ENCODE measurements at regions not wholly inside any gene's neighbourhood (a gene's known extent, or its start where the extent isn't known, plus 50 kb on each side); places are given as distances from the start of the nearest gene placed in this dataset.
"Not testable (repeated sequence)": the region's sequence is repeated elsewhere in the genome, so short reads cannot be mapped to it uniquely, and the experiment has no call there.

DNA sequence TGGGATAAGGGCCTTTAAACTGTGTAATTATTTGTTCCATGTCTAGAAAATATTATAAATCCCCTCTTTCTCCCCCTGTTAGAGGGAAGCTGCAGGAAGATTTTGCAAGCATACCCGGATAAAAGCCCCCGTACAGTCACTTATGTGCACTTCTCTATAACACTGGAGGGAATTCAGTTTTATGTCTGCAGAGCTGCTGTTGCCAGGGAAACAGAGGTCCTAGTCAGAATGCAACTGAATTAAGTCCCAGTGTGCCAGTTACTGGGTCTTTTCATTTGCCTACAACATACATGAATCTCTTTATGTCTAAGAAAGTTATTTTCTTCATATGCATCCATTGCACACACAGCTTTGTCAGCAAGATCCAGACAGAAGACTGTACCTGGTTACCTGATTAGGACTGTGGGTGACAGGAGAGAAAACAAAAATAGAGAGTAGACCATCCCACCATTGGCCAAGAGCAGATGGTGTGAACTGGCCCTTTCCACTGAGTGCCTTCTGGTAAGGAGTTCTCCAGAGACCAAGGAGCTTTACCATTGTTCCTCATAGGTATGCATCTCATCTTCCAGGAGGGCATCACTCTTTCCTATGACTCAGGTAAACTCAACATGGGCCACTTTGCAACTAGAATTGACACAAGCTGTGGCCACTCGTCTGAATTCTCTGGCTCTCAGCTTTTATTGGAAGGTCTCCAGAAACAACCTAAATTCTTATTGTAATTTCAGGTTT, 180.8 kb upstream of the PHACTR1 start:
- H3K4me3 Mint-ChIP-seq: no peak overlapping the region
- no peak for ATAC-seq
- H3K36me3 Mint-ChIP-seq: no peaks in the 10 kb centered on the region
- H3K27me3 Mint-ChIP-seq: peaks cover 1 to 14% (median 8%) of the 10 kb centered on the region in 5 donors
- peaks cover 0 to 2% (median 0%) of the 10 kb centered on the region in 9 donors for H3K9me3 Mint-ChIP-seq
- no peak for DNase-seq
- POLR2A ChIA-PET: interaction anchor here (0.5 kb wide), 1 partner anchor 56 kb away, joined by 4 read pairs; no protein-coding TSS in a partner anchor
- no peak overlapping the region for H3K27ac Mint-ChIP-seq
- H3K4me1 Mint-ChIP-seq: no peaks in the 10 kb centered on the region

DNA sequence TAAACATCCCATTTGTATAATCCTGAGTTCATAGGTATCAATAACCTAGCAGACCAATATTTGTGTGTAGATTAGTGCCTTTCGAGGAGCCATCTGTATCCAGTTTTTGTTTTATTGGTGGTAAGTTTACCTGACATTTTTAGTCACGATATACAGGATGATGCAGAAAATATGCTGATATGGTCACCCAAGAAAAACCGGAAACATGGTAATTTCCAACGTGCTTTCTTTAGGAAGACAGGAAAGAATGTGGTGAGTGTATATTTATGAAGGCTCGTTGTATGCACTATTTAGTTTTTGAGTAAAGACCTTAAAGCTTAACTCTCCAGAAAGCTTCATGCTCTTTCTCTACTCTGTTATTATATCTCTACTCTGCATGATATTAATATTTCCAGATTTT, 180.2 kb upstream of the PHACTR1 start:
- Mint-ChIP-seq H3K4me3 (no peak overlapping the region), H3K27ac (no peak overlapping the region), H3K4me1 (no peaks in the 10 kb centered on the region), H3K27me3 (peaks cover 1 to 14% (median 8%) of the 10 kb centered on the region in 5 donors), H3K36me3 (no peaks in the 10 kb centered on the region), H3K9me3 (peaks cover 0 to 2% (median 0%) of the 10 kb centered on the region in 9 donors)
- ATAC-seq (no peak), DNase-seq (no peak)
- POLR2A ChIA-PET: interaction anchor here (0.5 kb wide), 1 partner anchor 56 kb away, joined by 4 read pairs; no protein-coding TSS in a partner anchor

DNA sequence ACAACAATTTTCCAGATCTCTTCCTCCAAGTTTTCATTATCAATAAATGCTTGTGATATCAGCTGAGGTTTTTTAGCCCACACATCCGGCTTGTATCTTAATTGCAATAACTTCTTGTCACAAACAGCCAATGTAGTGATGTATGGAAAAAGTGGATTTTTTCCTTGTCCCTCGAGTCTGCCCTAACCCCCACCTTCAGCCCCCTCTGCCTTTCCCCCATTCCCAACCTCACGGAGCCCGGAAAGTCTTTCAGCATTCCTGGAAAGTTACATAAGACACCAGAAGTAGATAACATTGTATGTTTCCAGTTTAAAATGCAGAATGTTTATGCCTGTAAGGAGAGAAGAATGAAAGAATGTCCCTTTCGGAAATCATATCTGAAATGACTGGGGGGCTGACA, 179.2 kb upstream of the PHACTR1 start:
- Mint-ChIP-seq H3K27ac (no peak overlapping the region), H3K9me3 (peaks cover 0 to 3% (median 3%) of the 10 kb centered on the region in 9 donors), H3K4me3 (no peak overlapping the region), H3K27me3 (peaks cover 1 to 14% (median 8%) of the 10 kb centered on the region in 5 donors), H3K4me1 (no peaks in the 10 kb centered on the region), H3K36me3 (no peaks in the 10 kb centered on the region)
- POLR2A ChIA-PET: no interaction called here
- ATAC-seq: no peak
- no peak for DNase-seq

DNA sequence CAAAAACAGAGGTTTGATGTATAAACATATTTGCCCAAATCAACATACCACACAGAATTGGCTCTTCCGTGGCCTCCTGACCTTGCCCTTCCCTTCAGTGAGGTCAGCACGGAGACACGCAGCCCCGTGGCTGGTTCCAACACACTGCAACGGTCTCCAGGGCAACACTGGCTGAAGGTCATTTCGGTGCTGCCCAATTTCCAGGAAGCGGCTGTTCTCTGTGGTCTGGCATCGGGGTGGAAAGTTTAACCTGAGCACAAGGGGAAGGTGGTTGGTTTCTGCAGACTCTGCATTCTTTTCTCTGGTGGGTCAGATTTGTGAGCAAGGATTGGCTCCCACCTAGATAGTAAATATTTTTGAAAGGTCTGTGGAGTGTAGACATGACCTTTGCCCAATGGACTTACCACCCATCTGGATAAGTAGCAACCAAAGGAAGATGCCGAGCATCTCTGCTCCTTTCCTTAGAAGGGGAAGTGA, 177.6 kb upstream of the PHACTR1 start:
- ATAC-seq: no peak
- H3K9me3 Mint-ChIP-seq: peaks cover 0 to 11% (median 3%) of the 10 kb centered on the region in 9 donors
- no peak overlapping the region for H3K4me3 Mint-ChIP-seq
- H3K27ac Mint-ChIP-seq: peak overlapping the region in 1 of 10 donors; percentile 86
- no peaks in the 10 kb centered on the region for H3K4me1 Mint-ChIP-seq
- H3K36me3 Mint-ChIP-seq: no peaks in the 10 kb centered on the region
- DNase-seq: no peak
- POLR2A ChIA-PET: no interaction called here
- peaks cover 1 to 14% (median 8%) of the 10 kb centered on the region in 5 donors for H3K27me3 Mint-ChIP-seq

DNA sequence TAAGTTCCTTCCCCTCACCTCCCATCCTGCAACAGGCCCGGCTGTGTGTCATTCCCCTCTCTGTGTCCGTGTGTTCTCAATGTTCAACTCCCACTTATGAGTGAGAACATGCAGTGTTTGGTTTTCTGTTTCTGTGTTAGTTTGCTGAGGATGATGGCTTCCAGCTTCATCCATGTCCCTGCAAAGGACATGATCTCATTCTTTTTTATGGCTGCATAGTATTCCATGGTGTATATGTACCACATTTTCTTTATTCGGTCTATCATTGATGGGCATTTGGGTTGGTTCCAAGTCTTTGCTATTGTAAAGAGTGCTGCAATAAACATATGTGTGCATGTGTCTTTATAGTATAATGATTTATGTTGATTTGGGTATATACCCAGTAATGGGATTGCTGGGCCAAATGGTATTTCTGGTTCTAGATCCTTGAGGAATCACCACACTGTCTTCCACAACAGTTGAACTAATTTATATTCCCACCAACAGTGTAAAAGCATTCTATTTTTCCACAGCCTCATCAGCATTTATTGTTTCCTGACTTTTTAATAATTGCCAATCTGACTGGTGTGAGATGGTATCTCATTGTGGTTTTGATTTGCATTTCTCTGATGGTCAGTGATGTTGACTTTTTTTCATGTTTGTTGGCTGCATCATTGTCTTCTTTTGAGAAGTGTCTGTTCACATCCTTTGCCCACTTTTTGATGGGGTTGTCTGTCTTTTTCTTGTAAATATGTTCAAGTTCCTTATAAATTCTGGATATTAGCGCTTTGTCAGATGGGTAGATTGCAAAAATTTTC, 174.1 kb upstream of the PHACTR1 start:
- POLR2A ChIA-PET, ATAC-seq, DNase-seq: not testable (repeated sequence)

DNA sequence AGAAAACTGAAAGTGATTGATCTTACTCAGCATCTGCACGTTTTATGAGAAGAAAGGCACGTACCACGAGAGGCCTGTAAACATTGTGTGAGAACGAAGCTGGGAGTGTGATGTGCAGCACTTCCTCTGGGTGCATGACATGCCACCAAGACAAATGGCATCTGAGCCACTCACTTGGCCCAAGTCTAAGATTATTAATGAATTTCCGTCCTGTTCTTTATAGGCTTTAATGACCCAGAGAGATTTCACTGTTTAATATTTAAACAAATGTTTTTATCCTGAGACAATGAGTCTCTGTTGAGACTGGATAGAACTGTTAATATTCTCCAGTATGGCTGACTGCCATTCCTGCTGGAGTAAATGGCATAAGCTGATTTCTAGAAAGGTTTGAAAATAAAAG, 172.6 kb upstream of the PHACTR1 start:
- Mint-ChIP-seq H3K27ac (no peak overlapping the region), H3K27me3 (peaks cover 5 to 31% (median 14%) of the 10 kb centered on the region in 5 donors), H3K4me1 (no peaks in the 10 kb centered on the region), H3K9me3 (peaks cover 0 to 11% (median 3%) of the 10 kb centered on the region in 9 donors), H3K36me3 (no peaks in the 10 kb centered on the region), H3K4me3 (no peak overlapping the region)
- DNase-seq (no peak), ATAC-seq (no peak)
- POLR2A ChIA-PET: no interaction called here

More for the DNA sequence above, 174.1 kb upstream of the PHACTR1 start:
- Mint-ChIP-seq H3K9me3 (peaks cover 0 to 11% (median 3%) of the 10 kb centered on the region in 9 donors), H3K27me3 (peaks cover 2 to 23% (median 12%) of the 10 kb centered on the region in 5 donors)
- H3K4me3 Mint-ChIP-seq, H3K27ac Mint-ChIP-seq, H3K4me1 Mint-ChIP-seq, H3K36me3 Mint-ChIP-seq: not testable (repeated sequence)

DNA sequence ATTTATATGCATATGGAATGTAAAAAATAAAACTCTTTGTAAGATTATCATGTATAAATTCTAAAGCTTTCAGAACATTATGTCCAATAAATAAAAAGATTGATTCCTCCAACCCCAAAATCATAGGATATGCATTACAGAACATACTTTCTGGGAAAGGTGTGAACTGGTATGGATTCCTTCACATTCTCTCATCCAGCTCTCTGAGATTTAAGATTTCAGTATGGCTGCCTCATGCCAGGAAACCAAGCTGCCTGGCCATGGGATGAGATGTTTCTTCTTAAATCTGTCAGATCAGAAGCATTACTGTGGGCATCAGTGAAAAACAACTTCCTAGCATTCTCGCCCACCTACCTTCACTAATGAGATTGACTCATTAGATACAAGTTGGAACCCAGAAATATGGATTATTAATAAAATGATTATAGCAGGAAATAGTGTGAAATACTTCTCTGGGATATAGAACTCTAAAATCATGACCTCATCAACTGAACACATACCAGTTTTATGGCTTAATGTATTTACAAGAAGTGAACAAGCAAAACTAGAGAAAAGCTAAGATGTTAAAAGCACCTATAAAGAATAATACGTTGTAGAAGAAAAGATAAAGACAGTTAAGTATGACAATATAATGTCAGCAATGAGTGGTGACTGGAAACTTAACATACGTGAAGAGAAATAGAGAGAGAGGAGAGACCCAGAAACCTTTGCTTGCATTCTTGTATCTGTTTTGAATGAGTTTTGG, 171.6 kb upstream of the PHACTR1 start:
- Mint-ChIP-seq H3K4me3 (no peak overlapping the region), H3K36me3 (no peaks in the 10 kb centered on the region), H3K27me3 (peaks cover 5 to 31% (median 14%) of the 10 kb centered on the region in 5 donors), H3K27ac (no peak overlapping the region), H3K9me3 (peaks cover 0 to 11% (median 3%) of the 10 kb centered on the region in 9 donors), H3K4me1 (no peaks in the 10 kb centered on the region)
- POLR2A ChIA-PET: no interaction called here
- ATAC-seq: no peak
- no peak for DNase-seq

DNA sequence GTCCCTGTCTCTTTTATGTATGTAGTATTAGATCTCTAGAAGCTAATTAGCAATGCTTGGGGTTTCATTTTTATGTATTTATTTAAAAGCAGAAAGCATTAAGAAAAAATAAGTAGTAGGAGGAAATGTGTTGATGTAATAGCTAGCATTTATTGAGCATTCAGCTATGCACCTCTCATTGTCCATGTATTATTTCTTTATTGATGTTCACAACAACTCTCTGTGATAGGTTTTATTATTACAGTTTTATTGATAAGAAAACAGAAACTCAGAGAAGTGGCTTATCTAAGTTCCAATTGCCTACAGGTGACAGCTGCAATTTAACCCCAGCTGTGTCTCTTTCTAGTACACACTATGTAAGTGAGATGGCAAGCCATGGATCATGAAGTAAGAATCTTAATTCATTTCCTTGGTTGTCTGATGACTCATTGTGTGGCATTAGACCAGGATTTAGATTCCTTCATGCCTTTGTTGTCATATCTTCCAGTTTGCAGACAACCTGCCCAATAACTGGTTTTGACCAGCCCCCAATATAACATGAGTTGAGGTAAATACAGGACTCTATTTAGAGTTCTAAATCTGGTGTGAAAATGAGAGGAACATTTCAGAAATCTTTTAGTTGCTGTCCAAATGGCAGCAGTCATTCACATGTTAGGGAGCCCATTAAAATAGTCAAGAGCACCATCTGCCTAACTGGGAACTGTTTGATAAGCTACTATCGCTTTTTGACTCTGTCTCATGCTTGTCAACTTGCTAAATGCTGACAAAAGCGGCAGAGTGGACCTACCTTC, 170.8 kb upstream of the PHACTR1 start:
- H3K36me3 Mint-ChIP-seq: no peaks in the 10 kb centered on the region
- no peak for DNase-seq
- peaks cover 5 to 31% (median 13%) of the 10 kb centered on the region in 5 donors for H3K27me3 Mint-ChIP-seq
- no peak for ATAC-seq
- POLR2A ChIA-PET: no interaction called here
- H3K4me3 Mint-ChIP-seq: no peak overlapping the region
- no peaks in the 10 kb centered on the region for H3K4me1 Mint-ChIP-seq
- no peak overlapping the region for H3K27ac Mint-ChIP-seq
- H3K9me3 Mint-ChIP-seq: peaks cover 0 to 11% (median 2%) of the 10 kb centered on the region in 9 donors

DNA sequence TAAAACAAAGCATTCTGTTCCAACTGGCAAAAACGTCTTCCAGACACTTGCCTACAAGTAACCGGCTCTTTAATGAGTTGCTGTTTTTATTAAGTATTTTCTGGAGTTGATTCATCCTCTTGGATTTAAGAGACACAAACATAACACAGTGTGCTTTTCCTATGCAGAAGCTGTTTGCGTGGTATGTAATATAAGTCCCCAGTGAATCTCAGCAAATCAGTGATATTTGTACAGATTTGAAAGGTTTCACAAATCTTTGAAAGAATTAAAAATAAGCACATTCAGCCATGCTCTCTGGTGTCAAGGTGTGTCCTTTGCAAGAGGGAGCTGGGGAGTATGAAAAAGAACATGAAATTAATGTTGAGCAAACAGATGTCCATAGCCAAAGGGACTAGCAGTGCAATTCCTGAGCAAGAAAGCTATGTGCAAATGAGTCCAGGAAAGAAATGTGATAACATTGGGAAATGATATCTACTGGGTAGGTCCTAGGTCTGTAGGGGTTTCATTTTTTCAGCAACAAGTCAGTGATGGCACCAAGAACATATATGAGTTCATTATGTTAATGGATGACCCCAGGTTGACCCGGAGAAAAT, 170.1 kb upstream of the PHACTR1 start:
- no peaks in the 10 kb centered on the region for H3K36me3 Mint-ChIP-seq
- POLR2A ChIA-PET: no interaction called here

DNA sequence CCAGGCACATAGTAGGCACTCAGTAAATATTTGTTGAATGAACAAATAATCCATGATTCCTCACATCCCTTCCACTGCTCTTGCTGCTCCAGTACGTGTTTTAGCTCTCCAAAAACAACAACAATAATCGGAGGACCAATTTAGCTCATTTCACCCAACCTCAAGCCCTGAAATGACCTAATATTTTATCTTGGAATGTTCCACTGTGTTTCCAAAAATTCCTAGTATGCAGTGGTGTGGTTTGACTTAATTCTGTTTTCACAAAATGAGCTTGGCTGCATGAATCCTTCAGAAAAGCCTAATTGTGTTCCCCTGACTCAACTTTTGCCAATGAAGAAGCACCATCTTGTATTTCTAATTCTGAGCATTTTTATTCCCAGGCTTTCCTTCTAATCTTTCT, 168.0 kb upstream of the PHACTR1 start:
- DNase-seq: no peak
- peaks cover 5 to 25% (median 15%) of the 10 kb centered on the region in 5 donors for H3K27me3 Mint-ChIP-seq
- peaks cover 0 to 1% (median 0%) of the 10 kb centered on the region in 9 donors for H3K9me3 Mint-ChIP-seq
- H3K4me1 Mint-ChIP-seq: no peaks in the 10 kb centered on the region
- POLR2A ChIA-PET: no interaction called here
- H3K36me3 Mint-ChIP-seq: no peaks in the 10 kb centered on the region
- ATAC-seq: no peak
- H3K4me3 Mint-ChIP-seq: no peak overlapping the region
- no peak overlapping the region for H3K27ac Mint-ChIP-seq

More for the DNA sequence above, 170.1 kb upstream of the PHACTR1 start:
- Mint-ChIP-seq H3K9me3 (peaks cover 0 to 11% (median 2%) of the 10 kb centered on the region in 9 donors), H3K4me3 (no peak overlapping the region), H3K4me1 (no peaks in the 10 kb centered on the region), H3K27ac (no peak overlapping the region), H3K27me3 (peaks cover 5 to 31% (median 15%) of the 10 kb centered on the region in 5 donors)
- ATAC-seq (no peak), DNase-seq (no peak)

DNA sequence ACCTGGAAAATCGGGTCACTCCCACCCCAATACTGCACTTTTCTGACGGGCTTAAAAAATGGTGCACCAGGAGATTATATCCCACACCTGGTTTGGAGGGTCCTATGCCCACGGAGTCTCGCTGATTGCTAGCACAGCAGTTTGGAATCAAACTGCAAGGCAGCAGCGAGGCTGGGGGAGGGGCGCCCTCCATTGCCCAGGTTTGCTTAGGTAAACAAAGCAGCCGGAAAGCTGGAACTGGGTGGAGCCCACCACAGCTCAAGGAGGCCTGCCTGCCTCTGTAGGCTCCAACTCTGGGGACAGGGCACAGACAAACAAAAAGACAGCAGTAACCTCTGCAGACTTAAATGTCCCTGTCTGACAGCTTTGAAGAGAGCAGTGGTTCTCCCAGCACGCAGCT, 167.1 kb upstream of the PHACTR1 start:
- POLR2A ChIA-PET, H3K4me3 Mint-ChIP-seq, H3K9me3 Mint-ChIP-seq, DNase-seq, H3K36me3 Mint-ChIP-seq, H3K4me1 Mint-ChIP-seq, ATAC-seq, H3K27ac Mint-ChIP-seq: not testable (repeated sequence)
- peaks cover 5 to 25% (median 15%) of the 10 kb centered on the region in 5 donors for H3K27me3 Mint-ChIP-seq

DNA sequence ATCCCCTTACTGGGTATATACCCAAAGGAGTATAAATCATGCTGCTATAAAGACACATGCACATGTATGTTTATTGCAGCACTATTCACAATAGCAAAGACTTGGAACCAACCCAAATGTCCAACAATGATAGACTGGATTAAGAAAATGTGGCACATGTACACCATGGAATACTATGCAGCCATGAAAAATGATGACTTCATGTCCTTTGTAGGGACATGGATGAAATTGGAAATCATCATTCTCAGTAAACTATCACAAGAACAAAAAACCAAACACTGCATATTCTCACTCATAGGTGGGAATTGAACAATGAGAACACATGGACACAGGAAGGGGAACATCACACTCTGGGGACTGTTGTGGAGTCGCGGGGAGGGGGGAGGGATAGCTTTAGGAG, 161.7 kb upstream of the PHACTR1 start:
- peaks cover 0 to 10% (median 6%) of the 10 kb centered on the region in 9 donors for H3K9me3 Mint-ChIP-seq
- POLR2A ChIA-PET, H3K4me3 Mint-ChIP-seq, H3K4me1 Mint-ChIP-seq, ATAC-seq, H3K27ac Mint-ChIP-seq, DNase-seq, H3K36me3 Mint-ChIP-seq: not testable (repeated sequence)
- H3K27me3 Mint-ChIP-seq: peaks cover 2 to 20% (median 5%) of the 10 kb centered on the region in 5 donors
